Hepatocyte (in vitro differentiated cells): ENCODE measurements at regions not wholly inside any gene's neighbourhood (a gene's known extent, or its start where the extent isn't known, plus 50 kb on each side); places are given as distances from the start of the nearest gene placed in this dataset.

Experiments used
- DNase-seq: peaks from one replicate; pipeline ENCODE4 v3.0.0-alpha.2; 2016; ENCODE audit warnings: low spot score
- H2AFZ ChIP-seq: fragments of 200-600 bp; sonication (generic); 2 replicates; pipeline ENCODE4 v1.6.0; 2016; ENCODE audit warnings: antibody characterized with exemption, mild to moderate bottlenecking
- H3K27ac ChIP-seq: fragments of 200-600 bp; sonication (generic); 2 replicates; pipeline ENCODE4 v1.5.1; 2016; ENCODE audit warnings: mild to moderate bottlenecking
- H3K27me3 ChIP-seq: fragments of 200-600 bp; sonication (generic); 2 replicates; pipeline ENCODE4 v1.6.1; 2016
- H3K36me3 ChIP-seq: fragments of 200-600 bp; sonication (generic); replicated peaks from 2 replicates; pipeline ENCODE4 v1.5.1; 2016; ENCODE audit warnings: low read depth; ENCODE audit not compliant: insufficient read depth
- H3K4me1 ChIP-seq: fragments of 200-600 bp; sonication (generic); 2 replicates; pipeline ENCODE4 v1.5.1; 2016; ENCODE audit warnings: mild to moderate bottlenecking, moderate library complexity; ENCODE audit not compliant: insufficient read depth
- H3K4me2 ChIP-seq: fragments of 200-600 bp; sonication (generic); 2 replicates; pipeline ENCODE4 v1.6.0; 2016
- H3K4me3 ChIP-seq: fragments of 200-600 bp; sonication (generic); 2 replicates; pipeline ENCODE4 v1.5.1; 2016; ENCODE audit warnings: mild to moderate bottlenecking
- H3K79me2 ChIP-seq: fragments of 200-600 bp; sonication (generic); 2 replicates; pipeline ENCODE4 v1.6.0; 2017; ENCODE audit warnings: mild to moderate bottlenecking
- H3K9me2 ChIP-seq: fragments of 200-600 bp; sonication (generic); replicated peaks from 2 replicates; pipeline ENCODE4 v1.6.0; 2017; ENCODE audit warnings: mild to moderate bottlenecking; ENCODE audit not compliant: insufficient read depth
- H3K9me3 ChIP-seq: fragments of 200-600 bp; sonication (generic); 2 replicates; pipeline ENCODE4 v1.5.1; 2016; ENCODE audit warnings: low read depth, mild to moderate bottlenecking
- H4K20me1 ChIP-seq: fragments of 200-600 bp; sonication (generic); 2 replicates; pipeline ENCODE4 v1.6.0; 2016; ENCODE audit warnings: mild to moderate bottlenecking; ENCODE audit not compliant: insufficient read depth, poor library complexity, severe bottlenecking
- EZH2 ChIP-seq: fragments of 200-600 bp; sonication (generic); IDR thresholded peaks from 2 replicates; pipeline ENCODE4 v1.6.1; 2016; ENCODE audit warnings: antibody characterized with exemption, mild to moderate bottlenecking, borderline replicate concordance
- EZH2phosphoT487 ChIP-seq: fragments of 200-600 bp; sonication (generic); IDR thresholded peaks from one replicate; pipeline ENCODE4 v1.6.1; 2018; ENCODE audit warnings: antibody characterized with exemption, mild to moderate bottlenecking, low read depth, moderate library complexity; ENCODE audit not compliant: unreplicated experiment, severe bottlenecking
- WGBS: methylation state at CpG from one replicate; pipeline ENCODE4 v1.1.6; 2016; ENCODE audit warnings: low lambda C conversion rate; ENCODE audit errors: missing lambda C conversion rate; 5-methylcytosine and 5-hydroxymethylcytosine counted together
- TF ChIP-seq, protein P1 (sequence below): fragments of 200-600 bp; sonication (generic); IDR thresholded peaks from 2 replicates; pipeline ENCODE4 v1.5.1; 2016; ENCODE audit warnings: antibody characterized with exemption, mild to moderate bottlenecking; ENCODE audit not compliant: poor library complexity

- H2AFZ ChIP-seq: no peak overlapping the region
Observed at GRCh38 chr13:43988302-43988701, 108.6 kb downstream of the LACC1 start.

DNA sequence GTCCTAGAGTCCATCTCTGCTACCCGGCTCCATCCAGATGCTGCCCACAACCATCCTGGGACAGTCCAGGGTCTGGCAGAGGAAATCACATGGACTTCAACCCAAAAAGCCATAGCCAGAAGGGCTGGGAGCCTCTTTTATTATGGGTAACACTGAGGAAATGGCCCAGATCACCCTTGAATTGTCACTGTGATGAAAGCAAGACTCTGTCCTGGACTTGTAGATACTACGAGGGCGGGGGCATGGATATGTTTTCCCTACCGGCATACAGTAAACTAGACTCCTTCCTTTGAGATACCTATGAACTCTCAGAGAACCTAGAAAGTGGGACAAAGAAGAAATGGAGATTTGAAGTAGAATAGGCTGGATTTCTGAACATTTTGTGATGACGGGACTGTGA lies 110.3 kb downstream of the LACC1 start:
- H3K4me3 ChIP-seq: no peak overlapping the region
- no peak overlapping the region for H2AFZ ChIP-seq
- no peaks in the 10 kb centered on the region for H3K9me2 ChIP-seq
- no peaks in the 10 kb centered on the region for H3K36me3 ChIP-seq
- H4K20me1 ChIP-seq: no peaks in the 10 kb centered on the region
- no peak for DNase-seq
- H3K27me3 ChIP-seq: no peaks in the 10 kb centered on the region
- H3K4me1 ChIP-seq: peaks cover 24% of the 10 kb centered on the region
- no peaks in the 10 kb centered on the region for H3K79me2 ChIP-seq
- H3K9me3 ChIP-seq: no peaks in the 10 kb centered on the region
- no peak for TF ChIP-seq EZH2
- TF ChIP-seq, protein P1, sequence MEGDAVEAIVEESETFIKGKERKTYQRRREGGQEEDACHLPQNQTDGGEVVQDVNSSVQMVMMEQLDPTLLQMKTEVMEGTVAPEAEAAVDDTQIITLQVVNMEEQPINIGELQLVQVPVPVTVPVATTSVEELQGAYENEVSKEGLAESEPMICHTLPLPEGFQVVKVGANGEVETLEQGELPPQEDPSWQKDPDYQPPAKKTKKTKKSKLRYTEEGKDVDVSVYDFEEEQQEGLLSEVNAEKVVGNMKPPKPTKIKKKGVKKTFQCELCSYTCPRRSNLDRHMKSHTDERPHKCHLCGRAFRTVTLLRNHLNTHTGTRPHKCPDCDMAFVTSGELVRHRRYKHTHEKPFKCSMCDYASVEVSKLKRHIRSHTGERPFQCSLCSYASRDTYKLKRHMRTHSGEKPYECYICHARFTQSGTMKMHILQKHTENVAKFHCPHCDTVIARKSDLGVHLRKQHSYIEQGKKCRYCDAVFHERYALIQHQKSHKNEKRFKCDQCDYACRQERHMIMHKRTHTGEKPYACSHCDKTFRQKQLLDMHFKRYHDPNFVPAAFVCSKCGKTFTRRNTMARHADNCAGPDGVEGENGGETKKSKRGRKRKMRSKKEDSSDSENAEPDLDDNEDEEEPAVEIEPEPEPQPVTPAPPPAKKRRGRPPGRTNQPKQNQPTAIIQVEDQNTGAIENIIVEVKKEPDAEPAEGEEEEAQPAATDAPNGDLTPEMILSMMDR: no peak
- TF ChIP-seq EZH2phosphoT487: no peak
- no peak overlapping the region for H3K4me2 ChIP-seq
- WGBS: 81% methylated on average over 5 of the region's 5 CpGs
- no peak overlapping the region for H3K27ac ChIP-seq

More at GRCh38 chr13:43988302-43988701, 108.6 kb downstream of the LACC1 start:
- Histone ChIP-seq H3K4me3 (no peak overlapping the region), H4K20me1 (no peaks in the 10 kb centered on the region), H3K9me2 (no peaks in the 10 kb centered on the region), H3K27ac (no peak overlapping the region), H3K4me1 (peaks cover 24% of the 10 kb centered on the region), H3K9me3 (no peaks in the 10 kb centered on the region), H3K27me3 (no peaks in the 10 kb centered on the region), H3K4me2 (no peak overlapping the region), H3K79me2 (no peaks in the 10 kb centered on the region), H3K36me3 (no peaks in the 10 kb centered on the region)
- TF ChIP-seq EZH2phosphoT487 (no peak), EZH2 (no peak)
- TF ChIP-seq, protein P1: no peak
- no peak for DNase-seq
- 97% methylated on average over 1 of the region's 1 CpG for WGBS

DNA sequence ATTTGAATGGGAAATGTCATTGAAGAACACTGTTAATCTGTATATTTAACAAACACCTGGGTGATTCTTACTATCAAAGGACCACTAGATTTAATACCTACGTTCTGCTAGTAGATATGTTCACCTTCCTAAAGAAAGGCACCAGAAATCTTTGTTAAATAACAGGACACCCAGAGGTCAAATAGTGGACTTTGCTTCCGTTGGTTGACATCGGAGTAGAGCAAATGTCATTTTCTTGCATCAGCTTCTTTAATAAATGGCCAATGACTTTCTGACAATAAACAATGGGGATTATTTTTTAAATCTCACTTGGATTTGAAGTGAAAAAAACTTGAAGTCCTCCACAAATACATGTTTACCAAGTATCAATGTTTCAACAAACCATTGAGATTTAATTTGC lies 111.1 kb downstream of the LACC1 start:
- Histone ChIP-seq H3K9me3 (no peaks in the 10 kb centered on the region), H3K4me3 (no peak overlapping the region), H4K20me1 (no peaks in the 10 kb centered on the region), H3K4me2 (no peak overlapping the region), H3K36me3 (no peaks in the 10 kb centered on the region), H3K4me1 (peaks cover 18% of the 10 kb centered on the region), H3K79me2 (no peaks in the 10 kb centered on the region), H3K9me2 (no peaks in the 10 kb centered on the region), H2AFZ (no peak overlapping the region), H3K27ac (no peak overlapping the region), H3K27me3 (no peaks in the 10 kb centered on the region)
- TF ChIP-seq, protein P1: no peak
- TF ChIP-seq EZH2: no peak
- TF ChIP-seq EZH2phosphoT487: no peak
- 77% methylated on average over 3 of the region's 3 CpGs for WGBS
- DNase-seq: no peak

- Histone ChIP-seq H3K4me1 (peaks cover 8% of the 10 kb centered on the region), H3K9me2 (no peaks in the 10 kb centered on the region), H3K9me3 (no peaks in the 10 kb centered on the region), H3K4me3 (no peak overlapping the region), H4K20me1 (no peaks in the 10 kb centered on the region), H2AFZ (no peak overlapping the region), H3K27ac (no peak overlapping the region), H3K36me3 (no peaks in the 10 kb centered on the region), H3K27me3 (no peaks in the 10 kb centered on the region), H3K4me2 (no peak overlapping the region), H3K79me2 (no peaks in the 10 kb centered on the region)
- no peak for DNase-seq
- WGBS: 85% methylated on average over 4 of the region's 4 CpGs
- TF ChIP-seq, protein P1: no peak
- TF ChIP-seq EZH2 (no peak), EZH2phosphoT487 (no peak)
Observed at GRCh38 chr13:43991773-43992201, 112.1 kb downstream of the LACC1 start.
